Right lobe of liver (tissue), 6 donors: ENCODE measurements at regions not wholly inside any gene's neighbourhood (a gene's known extent, or its start where the extent isn't known, plus 50 kb on each side); places are given as distances from the start of the nearest gene placed in this dataset.
A peak's percentile ranks its signal among the peaks of the same experiment; 100 is the strongest.

Experiments used
- ATAC-seq, 4 donors: fragments of 200-7000 bp; cut with Tn5 transposase; one replicate each; pipeline ENCODE4 v1.9.1; 2020; ENCODE audit warnings: mild to moderate bottlenecking in 4 of 4, moderate library complexity in 4 of 4
- DNase-seq, 3 donors: peaks; one replicate each; pipeline ENCODE4 v3.0.0-alpha.2; 2020
- H3K27ac ChIP-seq, 3 donors: fragments of 200-600 bp; one replicate each; pipeline ENCODE4 v1.8.0; 2022
- H3K27me3 ChIP-seq, 2 donors: fragments of 200-600 bp; one replicate each; pipeline ENCODE4 v1.8.0; 2022
- H3K36me3 ChIP-seq, 4 donors: fragments of 200-600 bp; sonication (generic) in 1 of 4; one replicate each; pipeline versions ENCODE4 v1.5.1 to v1.8.0; 2017 to 2022; ENCODE audit warnings: control low read depth in 1 of 4
- H3K4me1 ChIP-seq, 4 donors: fragments of 200-600 bp; sonication (generic) in 1 of 4; one replicate each; pipeline versions ENCODE4 v1.5.1 to v1.8.0; 2017 to 2022; ENCODE audit warnings: control low read depth in 1 of 4
- H3K4me3 ChIP-seq, 3 donors: fragments of 200-600 bp; one replicate each; pipeline ENCODE4 v1.8.0; 2022
- H3K9me3 ChIP-seq, 4 donors: fragments of 200-600 bp; sonication (generic) in 1 of 4; one replicate each; pipeline versions ENCODE4 v1.5.1 to v1.8.0; 2017 to 2022; ENCODE audit warnings: control low read depth in 1 of 4
- CTCF ChIP-seq, 4 donors: fragments of 200-600 bp in 3 of 4; fragments of 450-650 bp in 1 of 4; IDR thresholded peaks; one replicate each; pipeline versions ENCODE4 v1.5.1 to v1.8.0; 2016 to 2022; ENCODE audit warnings: antibody characterized with exemption in 4 of 4, mild to moderate bottlenecking in 2 of 4
- POLR2A ChIP-seq: fragments of 450-650 bp; IDR thresholded peaks from one replicate; pipeline ENCODE4 v1.6.1; 2017; ENCODE audit warnings: antibody characterized with exemption, mild to moderate bottlenecking
- WGBS: methylation state at CpG from one replicate; pipeline ENCODE4 v1.1.6; 2018; ENCODE audit warnings: low coverage, low lambda C conversion rate; ENCODE audit not compliant: insufficient coverage; ENCODE audit errors: missing lambda C conversion rate; 5-methylcytosine and 5-hydroxymethylcytosine counted together
- intact Hi-C, 2 donors: fragments of 100-400 bp; cut with DNase I; formaldehyde crosslinking; loops; one replicate each; pipeline versions ENCODE4 v1.11.2 to v1.14.1; 2022
- donor health status: DM: no; HTN: yes; CAD: no.
- donor health status: DM: no; HTN: no; CAD: no.
- donor health status: DM: no; HTN: no; CAD: no.
- donor health status: DM: no; HTN: yes; CAD: no.
- donor health status: DM: no; HTN: yes; CAD: no.

- DNase-seq (no peak), ATAC-seq (peak in 1 of 4 donors; percentile 24)
- intact Hi-C loops: no loop called here
- H3K4me1 ChIP-seq: no peaks in the 10 kb centered on the region
- H3K9me3 ChIP-seq: no peaks in the 10 kb centered on the region
- no peaks in the 10 kb centered on the region for H3K27me3 ChIP-seq
- H3K36me3 ChIP-seq: no peaks in the 10 kb centered on the region
- no peak overlapping the region for H3K4me3 ChIP-seq
- 60% methylated on average over 1 of the region's 1 CpG for WGBS
- TF ChIP-seq POLR2A (no peak), CTCF (IDR thresholded peaks at IDR 0.05) (no peak)
- no peak overlapping the region for H3K27ac ChIP-seq
Measured at GRCh38 chr2:4529738-4530137, 826.4 kb downstream of the DCDC2C start.

GRCh38 chr2:4530231-4530630, 826.9 kb downstream of the DCDC2C start:
- Histone ChIP-seq H3K27ac (no peak overlapping the region), H3K4me1 (no peaks in the 10 kb centered on the region), H3K27me3 (no peaks in the 10 kb centered on the region), H3K36me3 (no peaks in the 10 kb centered on the region), H3K4me3 (no peak overlapping the region), H3K9me3 (no peaks in the 10 kb centered on the region)
- DNase-seq (no peak), ATAC-seq (no peak)
- 29% methylated on average over 9 of the region's 9 CpGs for WGBS
- intact Hi-C loops: no loop called here
- TF ChIP-seq POLR2A (no peak), CTCF (IDR thresholded peaks at IDR 0.05) (no peak)

GRCh38 chr2:4533806-4534205, 830.4 kb downstream of the DCDC2C start:
- Histone ChIP-seq H3K4me1 (no peaks in the 10 kb centered on the region), H3K36me3 (no peaks in the 10 kb centered on the region), H3K9me3 (no peaks in the 10 kb centered on the region), H3K4me3 (no peak overlapping the region), H3K27me3 (no peaks in the 10 kb centered on the region), H3K27ac (no peak overlapping the region)
- no peak for TF ChIP-seq CTCF (IDR thresholded peaks at IDR 0.05)
- TF ChIP-seq POLR2A: no peak
- ATAC-seq (no peak), DNase-seq (no peak)
- WGBS: 39% methylated on average over 2 of the region's 2 CpGs
- intact Hi-C loops: no loop called here

GRCh38 chr2:4539121-4539520, 835.7 kb downstream of the DCDC2C start:
- no peak for DNase-seq
- no peak overlapping the region for H3K4me3 ChIP-seq
- H3K9me3 ChIP-seq: no peaks in the 10 kb centered on the region
- WGBS: 48% methylated on average over 5 of the region's 9 CpGs
- ATAC-seq: no peak
- no peak for TF ChIP-seq CTCF (IDR thresholded peaks at IDR 0.05)
- no peak for TF ChIP-seq POLR2A
- H3K4me1 ChIP-seq: no peaks in the 10 kb centered on the region
- no peaks in the 10 kb centered on the region for H3K36me3 ChIP-seq
- intact Hi-C loops: no loop called here
- no peaks in the 10 kb centered on the region for H3K27me3 ChIP-seq
- no peak overlapping the region for H3K27ac ChIP-seq

GRCh38 chr2:4549666-4550210, 846.4 kb downstream of the DCDC2C start:
- ATAC-seq: no peak
- TF ChIP-seq CTCF (IDR thresholded peaks at IDR 0.05) (no peak), POLR2A (no peak)
- Histone ChIP-seq H3K36me3 (no peaks in the 10 kb centered on the region), H3K27me3 (no peaks in the 10 kb centered on the region), H3K4me1 (no peaks in the 10 kb centered on the region), H3K9me3 (no peaks in the 10 kb centered on the region), H3K27ac (no peak overlapping the region), H3K4me3 (no peak overlapping the region)
- WGBS: 71% methylated on average over 8 of the region's 8 CpGs
- DNase-seq: no peak
- intact Hi-C loops: no loop called here
